ENCODE measurements at regions not wholly inside any gene's neighbourhood (a gene's known extent, or its start where the extent isn't known, plus 50 kb on each side); places are given as distances from the start of the nearest gene placed in this dataset.

DNA sequence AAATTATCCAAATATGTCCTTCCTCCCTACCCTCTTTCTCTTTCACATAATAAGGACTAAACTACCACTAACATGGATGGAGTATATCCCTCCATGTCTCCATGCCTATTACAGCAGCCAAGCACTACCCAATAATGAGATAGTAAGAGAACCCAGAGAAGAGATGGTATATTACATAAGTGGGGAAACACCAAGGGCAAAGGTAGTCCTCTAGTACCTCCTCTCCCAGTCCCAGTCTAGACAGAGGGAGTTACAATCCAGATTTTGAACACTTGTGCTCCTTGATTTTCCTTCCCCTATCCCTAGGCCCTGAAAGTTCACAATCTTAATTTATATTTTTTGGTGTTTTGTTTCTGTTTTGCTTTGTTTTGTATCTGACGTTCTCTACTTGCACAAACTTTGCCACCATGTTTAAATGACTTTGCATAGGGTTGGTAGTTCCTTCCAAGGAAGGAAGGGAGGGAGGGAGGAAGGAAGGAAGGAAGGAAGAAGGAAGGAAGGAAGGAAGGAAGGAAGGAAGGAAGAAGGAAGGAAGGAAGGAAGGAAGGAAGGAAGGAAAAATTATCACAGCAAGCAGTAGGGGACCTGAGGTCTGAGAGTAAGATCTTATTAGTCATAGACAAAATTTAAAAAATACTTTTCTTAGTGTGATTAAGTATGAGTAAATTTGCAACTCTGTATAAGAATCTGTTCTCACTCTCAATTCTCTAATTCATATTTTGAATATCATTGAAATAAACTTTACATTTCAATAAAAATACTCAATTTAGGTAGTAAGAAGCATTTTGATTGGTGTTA is 521.9 kb downstream of the PTPRC start:
- TF ChIP-seq, protein P1, sequence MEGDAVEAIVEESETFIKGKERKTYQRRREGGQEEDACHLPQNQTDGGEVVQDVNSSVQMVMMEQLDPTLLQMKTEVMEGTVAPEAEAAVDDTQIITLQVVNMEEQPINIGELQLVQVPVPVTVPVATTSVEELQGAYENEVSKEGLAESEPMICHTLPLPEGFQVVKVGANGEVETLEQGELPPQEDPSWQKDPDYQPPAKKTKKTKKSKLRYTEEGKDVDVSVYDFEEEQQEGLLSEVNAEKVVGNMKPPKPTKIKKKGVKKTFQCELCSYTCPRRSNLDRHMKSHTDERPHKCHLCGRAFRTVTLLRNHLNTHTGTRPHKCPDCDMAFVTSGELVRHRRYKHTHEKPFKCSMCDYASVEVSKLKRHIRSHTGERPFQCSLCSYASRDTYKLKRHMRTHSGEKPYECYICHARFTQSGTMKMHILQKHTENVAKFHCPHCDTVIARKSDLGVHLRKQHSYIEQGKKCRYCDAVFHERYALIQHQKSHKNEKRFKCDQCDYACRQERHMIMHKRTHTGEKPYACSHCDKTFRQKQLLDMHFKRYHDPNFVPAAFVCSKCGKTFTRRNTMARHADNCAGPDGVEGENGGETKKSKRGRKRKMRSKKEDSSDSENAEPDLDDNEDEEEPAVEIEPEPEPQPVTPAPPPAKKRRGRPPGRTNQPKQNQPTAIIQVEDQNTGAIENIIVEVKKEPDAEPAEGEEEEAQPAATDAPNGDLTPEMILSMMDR (IDR thresholded peaks at IDR 0.05): no peak
- TF ChIP-seq POLR2A (IDR thresholded peaks at IDR 0.05): no peak
